DMS53 (cell line): ENCODE measurements at regions not wholly inside any gene's neighbourhood (a gene's known extent, or its start where the extent isn't known, plus 50 kb on each side); places are given as distances from the start of the nearest gene placed in this dataset.
"Not testable (repeated sequence)": the region's sequence is repeated elsewhere in the genome, so short reads cannot be mapped to it uniquely, and the experiment has no call there.

Source experiments
- DNase-seq: peaks from one replicate; lab custom pipeline; 2025; lab: John Stamatoyannopoulos, UW

DNA sequence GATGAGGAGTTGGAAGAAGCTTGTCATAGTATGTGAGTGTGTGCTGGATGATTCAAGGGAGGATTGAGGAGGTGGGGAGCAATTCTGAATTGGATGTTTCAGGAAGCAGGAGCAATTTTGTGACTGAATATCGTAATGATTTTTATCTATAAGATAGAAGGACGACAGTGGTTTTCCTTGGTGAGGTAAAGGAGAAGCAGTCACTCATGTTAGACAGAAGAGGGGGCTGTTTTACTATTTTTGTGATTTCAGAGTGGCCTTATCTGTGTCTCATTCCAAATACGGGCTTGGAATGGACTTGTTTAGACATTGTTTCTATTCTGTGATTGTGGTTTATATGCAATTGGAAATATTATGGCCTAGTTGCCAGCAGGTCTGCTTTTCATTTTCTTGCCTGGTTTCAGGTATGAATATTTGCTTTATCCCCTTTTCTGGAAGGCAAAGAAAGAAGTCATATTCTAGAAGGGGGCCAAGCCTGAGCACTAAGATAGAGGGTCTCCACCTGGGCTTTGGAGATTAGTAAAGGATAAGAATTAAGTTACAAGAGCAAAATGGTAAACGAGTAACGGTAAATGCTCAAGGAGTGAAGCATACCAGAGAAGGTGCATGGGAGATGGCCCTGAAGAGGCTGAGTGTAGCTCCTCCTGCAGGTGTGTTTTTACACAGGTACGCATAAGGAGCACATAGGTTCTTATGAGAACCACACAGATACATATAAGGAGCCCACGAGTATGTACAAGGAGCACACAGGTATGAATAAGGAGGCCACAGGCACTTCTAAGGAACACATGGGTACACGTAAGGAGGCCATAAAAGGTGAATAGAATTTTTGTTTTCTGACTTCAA, 124.6 kb upstream of the KCNAB1 start:
- peak; percentile 71 for DNase-seq

DNA sequence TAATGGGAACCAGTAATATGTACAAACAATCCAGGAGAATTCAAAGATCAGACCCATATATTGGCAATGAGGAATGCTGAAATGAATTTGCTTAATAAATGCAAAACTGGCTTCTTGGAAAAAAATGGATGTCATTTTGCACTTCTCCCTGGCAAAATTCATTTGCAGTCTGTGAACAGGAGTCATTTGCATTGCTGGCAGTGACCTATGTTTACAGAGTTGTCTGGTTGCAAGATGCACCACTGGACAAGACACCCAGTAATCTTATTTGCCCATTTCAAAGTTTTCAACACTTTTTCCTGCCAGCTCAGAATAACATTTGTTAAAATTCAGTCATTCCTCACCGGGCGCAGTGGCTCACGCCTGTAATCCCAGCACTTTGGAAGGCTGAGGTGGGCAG, 123.5 kb upstream of the KCNAB1 start:
- no peak for DNase-seq

GRCh38 chr3:155998173-155998572, 122.2 kb upstream of the KCNAB1 start:
- not testable (repeated sequence) for DNase-seq

DNA sequence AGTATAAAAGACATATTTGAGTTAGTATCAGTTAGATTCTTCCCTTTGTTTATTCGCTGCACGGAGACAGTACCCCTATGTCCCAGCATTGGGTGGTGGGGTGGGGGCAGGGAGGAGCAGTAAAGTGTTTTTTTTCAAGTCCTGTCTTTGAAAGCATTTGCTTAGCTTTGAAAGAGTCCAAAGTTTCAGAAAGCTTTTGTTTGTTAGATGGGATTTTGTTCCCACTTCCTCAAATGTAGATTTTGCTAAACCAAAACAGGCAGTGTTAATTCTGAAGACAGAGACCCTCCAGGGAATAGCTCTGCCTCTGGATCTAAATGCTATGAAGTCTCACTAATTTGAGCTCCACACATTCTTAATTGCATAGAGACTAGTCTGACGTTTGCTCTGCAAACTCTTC, 114.6 kb upstream of the KCNAB1 start:
- no peak for DNase-seq

DNA sequence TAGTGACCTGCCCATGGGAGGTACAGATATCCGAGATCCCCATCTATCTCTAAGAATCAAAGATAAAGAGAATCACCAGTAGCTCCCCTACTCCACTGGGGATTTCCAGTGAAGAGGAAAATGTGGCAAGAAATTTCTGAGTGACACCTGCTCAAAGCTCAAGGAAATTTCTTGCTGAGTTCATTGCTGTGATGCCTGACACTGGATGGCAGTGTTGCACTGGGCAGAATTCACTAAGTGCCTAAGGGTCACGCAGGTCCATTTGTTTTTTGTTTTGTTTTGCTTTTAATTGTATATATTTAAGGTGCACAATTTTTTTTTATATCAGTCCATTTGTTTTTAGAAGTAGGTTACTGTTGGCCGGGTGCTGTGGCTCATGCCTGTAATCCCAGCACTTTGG, 109.5 kb upstream of the KCNAB1 start:
- peak; percentile 68 for DNase-seq

- DNase-seq: no peak
These were observed 105.9 kb upstream of the KCNAB1 start for GRCh38 chr3:156014489-156014888.

DNA sequence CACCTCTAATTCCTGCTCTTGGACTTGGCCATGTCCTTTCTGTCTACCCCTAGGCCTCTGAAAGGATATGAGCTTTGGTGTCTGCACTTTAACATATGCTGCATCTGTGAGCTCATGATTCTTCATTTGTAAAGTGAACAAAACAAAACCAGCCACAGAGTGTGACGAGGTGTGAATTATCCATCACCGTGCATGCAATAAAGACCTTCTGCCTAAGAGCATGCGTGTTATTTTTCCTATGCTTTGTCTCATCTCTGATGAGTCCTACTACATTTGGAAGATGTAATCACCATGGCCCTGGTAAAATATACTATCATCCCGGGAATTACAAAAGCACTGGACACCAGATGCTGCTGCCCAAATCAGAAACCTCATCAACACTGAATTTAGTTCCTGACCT, 103.5 kb upstream of the KCNAB1 start:
- DNase-seq: no peak

DNA sequence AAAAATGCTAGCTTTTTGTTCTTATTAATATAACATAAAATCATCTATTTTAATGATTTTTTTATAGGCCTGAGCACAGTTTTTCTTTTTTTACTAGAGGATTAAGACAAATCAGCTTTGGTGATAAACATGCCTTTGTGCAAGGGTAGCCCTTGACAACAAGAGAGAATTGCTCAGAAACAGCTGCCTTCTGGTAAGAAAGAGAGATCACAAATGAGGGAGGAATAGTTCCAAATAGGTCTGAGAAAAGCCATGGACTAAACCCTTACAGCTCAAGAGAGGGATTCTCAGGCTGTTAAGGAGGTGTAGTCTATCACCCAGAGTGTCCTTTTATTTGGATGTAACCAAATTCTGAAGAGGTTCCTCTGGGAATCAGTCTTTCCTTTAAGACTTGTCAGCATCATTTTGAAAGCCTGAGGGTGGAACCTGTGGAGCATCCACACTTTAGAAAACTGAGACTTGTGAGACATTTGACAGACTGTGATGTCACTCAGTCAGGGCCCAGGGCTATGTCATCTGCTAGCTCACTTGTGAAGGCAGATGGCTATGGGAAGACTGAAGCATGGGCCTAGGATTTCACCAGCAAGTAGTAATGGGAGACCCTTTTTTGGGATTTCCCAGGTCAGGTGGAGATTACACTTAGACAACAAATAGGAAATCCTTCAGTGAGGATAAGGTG, 102.9 kb upstream of the KCNAB1 start:
- DNase-seq: no peak

- DNase-seq: no peak
These were observed 95.4 kb upstream of the KCNAB1 start for GRCh38 chr3:156024904-156025533.

DNA sequence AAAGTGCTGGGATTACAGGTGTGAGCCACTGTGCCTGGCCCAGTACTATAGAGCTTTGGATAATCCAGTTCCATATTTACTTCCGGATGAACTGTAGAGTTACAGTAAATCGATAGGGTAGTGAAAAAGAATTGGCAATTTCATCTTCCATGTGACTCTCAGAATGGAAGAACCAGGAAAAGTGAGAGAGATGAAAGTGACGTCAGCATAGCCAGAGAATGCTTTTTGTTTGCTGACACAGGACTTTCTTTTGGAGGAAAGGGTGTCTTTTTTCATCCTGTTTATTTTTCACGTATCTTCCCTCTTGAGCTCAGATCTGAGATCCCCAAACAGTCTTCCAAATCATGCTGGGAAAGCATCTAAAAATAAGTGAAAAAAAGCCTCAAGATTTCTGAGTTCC, 91.2 kb upstream of the KCNAB1 start:
- DNase-seq: no peak

GRCh38 chr3:156030723-156031122, 89.7 kb upstream of the KCNAB1 start:
- no peak for DNase-seq

- peak; percentile 52 for DNase-seq
These were observed 87.0 kb upstream of the KCNAB1 start for GRCh38 chr3:156033428-156033827.

DNA sequence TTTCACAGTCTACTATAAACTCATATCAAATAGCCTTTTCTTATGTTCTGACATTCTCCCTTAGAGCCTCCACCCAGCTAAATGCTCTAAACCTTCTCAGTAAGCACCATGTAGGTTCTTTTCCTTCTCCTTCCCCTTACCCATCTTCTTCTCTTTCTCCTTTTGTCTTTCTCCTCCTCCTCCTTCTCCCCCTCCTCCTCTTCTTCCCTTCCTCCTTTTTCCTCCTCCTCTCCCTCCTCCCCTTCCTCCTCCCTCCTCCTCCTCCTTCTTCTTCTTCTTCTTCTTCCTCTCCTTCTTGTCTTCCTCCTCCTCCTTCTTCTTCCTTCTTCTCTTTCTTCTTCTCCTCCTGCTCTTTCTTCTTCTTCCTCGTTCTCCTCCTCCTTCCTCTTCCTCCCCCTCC, 85.2 kb upstream of the KCNAB1 start:
- no peak for DNase-seq

DNA sequence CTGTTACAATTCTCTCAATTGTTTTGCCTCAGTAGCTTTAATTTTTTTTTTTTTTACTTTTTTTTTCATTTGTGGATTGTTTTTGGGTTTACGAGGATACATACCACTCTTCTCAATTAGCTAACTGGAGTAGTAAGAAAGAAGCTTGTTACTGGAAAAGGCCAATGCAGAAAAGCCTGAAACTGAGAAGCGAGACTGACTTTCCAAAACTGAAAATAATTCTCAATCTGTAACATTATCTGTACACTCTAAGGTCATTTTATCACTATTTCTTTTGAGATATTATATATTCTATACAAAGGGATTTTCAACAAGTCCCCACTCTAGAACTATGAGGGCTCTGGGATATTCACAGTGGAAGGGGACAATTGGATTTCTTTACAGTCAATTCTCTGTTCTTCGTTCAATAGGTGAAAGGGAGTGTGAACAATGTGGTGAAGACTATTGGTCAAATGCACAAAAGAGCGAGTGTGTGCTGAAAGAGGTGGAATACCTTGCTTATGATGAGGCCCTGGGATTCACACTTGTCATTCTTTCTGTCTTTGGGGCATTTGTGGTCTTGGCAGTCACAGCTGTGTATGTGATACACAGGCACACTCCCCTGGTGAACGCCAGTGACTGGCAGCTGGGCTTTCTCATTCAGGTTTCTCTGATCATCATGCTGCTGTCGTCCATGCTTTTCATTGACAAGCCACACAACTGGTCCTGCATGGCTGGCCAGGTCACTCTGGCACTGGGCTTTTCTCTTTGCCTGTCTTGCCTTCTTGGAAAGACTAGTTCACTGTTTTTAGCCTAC, 83.9 kb upstream of the KCNAB1 start:
- DNase-seq: peak; percentile 10

DNA sequence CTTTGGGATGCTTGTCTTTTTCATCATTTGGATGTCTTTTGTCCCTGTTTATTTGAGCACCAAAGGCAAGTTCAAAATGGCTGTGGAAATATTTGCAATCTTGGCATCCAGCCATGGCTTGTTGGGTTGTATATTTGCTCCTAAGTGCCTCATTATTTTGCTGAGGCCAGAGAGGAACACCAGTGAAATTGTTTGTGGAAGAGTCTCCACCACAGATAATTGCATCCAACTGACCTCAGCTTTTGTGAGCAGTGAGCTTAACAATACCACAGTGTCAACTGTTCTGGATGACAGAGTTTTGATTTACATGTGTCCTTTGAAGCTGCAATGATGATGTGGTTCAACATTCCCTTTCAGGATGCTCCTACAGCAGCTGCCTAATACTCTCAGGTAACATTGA, 83.0 kb upstream of the KCNAB1 start:
- DNase-seq: peak; percentile 86

- no peak for DNase-seq
These were observed 81.5 kb upstream of the KCNAB1 start for GRCh38 chr3:156038869-156039268.

GRCh38 chr3:156040041-156040440, 80.3 kb upstream of the KCNAB1 start:
- no peak for DNase-seq

DNA sequence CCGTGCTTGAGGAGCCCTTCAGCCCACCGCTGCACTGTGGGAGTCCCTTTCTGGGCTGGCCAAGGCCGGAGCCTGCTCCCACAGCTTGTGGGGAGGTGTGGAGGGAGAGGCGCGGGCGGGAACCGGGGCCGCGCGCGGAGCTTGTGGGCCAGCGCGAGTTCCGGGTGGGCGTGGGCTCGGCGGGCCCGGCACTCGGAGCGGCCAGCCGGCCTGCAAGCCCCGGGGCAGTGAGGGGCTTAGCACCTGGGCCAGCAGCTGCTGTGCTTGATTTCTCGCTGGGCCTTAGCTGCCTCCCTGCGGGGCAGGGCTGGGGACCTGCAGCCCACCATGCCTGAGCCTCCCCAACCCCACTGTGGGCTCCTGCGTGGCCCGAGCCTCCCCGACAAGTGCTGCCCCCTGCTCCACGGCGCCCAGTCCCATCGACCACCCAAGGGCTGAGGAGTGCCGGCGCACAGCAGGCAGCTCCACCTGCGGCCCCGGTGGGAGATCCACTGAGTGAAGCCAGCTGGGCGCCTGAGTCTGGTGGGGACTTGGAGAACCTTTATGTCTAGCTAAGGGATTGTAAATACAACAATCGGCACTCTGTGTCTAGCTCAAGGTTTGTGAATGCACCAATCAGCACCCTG, 79.0 kb upstream of the KCNAB1 start:
- not testable (repeated sequence) for DNase-seq

- DNase-seq: peak; percentile 26
These were observed 78.5 kb upstream of the KCNAB1 start for GRCh38 chr3:156041856-156042255.

GRCh38 chr3:156043832-156044633, 76.3 kb upstream of the KCNAB1 start:
- peak; percentile 42 for DNase-seq

DNA sequence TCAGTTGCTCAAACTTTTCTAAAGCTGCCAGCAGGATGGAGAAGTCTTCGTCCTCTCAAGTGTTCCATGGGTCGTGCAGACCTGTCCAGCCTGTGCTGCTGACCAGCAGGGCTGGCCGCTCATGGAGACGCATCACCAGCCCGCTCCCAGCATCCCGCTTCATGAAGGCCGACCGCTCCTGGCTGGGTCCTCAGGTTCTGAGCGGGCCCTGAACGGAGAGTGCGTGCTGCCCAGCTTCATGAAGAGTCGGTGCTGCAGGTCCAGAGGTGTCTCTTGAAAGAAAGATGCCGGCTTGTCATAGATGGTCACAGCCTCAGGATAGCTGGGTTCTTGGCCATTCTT, 75.8 kb upstream of the KCNAB1 start:
- DNase-seq: no peak
